SJCRH30 (cell line): ENCODE measurements at regions not wholly inside any gene's neighbourhood (a gene's known extent, or its start where the extent isn't known, plus 50 kb on each side); places are given as distances from the start of the nearest gene placed in this dataset.
"Not testable (repeated sequence)": the region's sequence is repeated elsewhere in the genome, so short reads cannot be mapped to it uniquely, and the experiment has no call there.

Experiments
- DNase-seq, 2 experiments: peaks; one replicate each; pipeline ENCODE4 v3.0.0-alpha.2; 2015 to 2020
- H3K27ac ChIP-seq: fragments of 250-450 bp; sonication (Bioruptor Pico); 2 replicates; pipeline ENCODE4 v1.5.1; 2020; ENCODE audit warnings: mild to moderate bottlenecking, moderate library complexity
- H3K27me3 ChIP-seq: fragments of 250-450 bp; sonication (Bioruptor Pico); 2 replicates; pipeline ENCODE4 v1.5.1; 2020; ENCODE audit warnings: mild to moderate bottlenecking, moderate library complexity
- H3K36me3 ChIP-seq: fragments of 250-450 bp; sonication (Bioruptor Pico); 2 replicates; pipeline ENCODE4 v1.5.1; 2020; ENCODE audit warnings: mild to moderate bottlenecking, moderate library complexity
- H3K4me1 ChIP-seq: fragments of 250-450 bp; sonication (Bioruptor Pico); 2 replicates; pipeline ENCODE4 v1.5.1; 2020; ENCODE audit warnings: mild to moderate bottlenecking, moderate library complexity
- H3K4me3 ChIP-seq: fragments of 250-450 bp; sonication (Bioruptor Pico); 2 replicates; pipeline ENCODE4 v1.5.1; 2020; ENCODE audit warnings: mild to moderate bottlenecking, moderate library complexity
- H3K9me3 ChIP-seq: fragments of 250-450 bp; sonication (Bioruptor Pico); replicated peaks from 2 replicates; pipeline ENCODE4 v1.5.1; 2020; ENCODE audit warnings: mild to moderate bottlenecking, moderate library complexity

DNA sequence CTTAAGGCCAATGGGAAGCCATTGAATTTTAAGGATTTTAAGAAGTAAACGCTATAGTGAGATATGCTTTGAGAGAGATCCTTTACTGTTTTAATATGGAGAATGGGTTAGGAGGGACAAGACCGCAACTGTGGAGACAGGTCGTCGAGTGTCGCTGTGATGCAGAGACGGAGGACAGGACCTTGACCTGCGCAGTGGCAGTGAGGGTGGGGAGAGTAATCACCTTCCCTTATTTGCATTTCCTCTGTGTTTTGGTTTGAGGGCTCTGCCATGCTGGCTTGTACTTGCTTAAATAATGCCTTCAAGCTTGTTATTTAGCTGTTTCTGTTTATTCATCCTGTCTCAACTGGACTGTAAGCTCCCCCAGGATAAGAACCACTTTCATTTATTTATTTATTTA lies 345.0 kb downstream of the FBXW7 start:
- Histone ChIP-seq H3K27ac (no peak overlapping the region), H3K36me3 (no peaks in the 10 kb centered on the region), H3K4me3 (no peak overlapping the region), H3K9me3 (no peaks in the 10 kb centered on the region), H3K27me3 (no peaks in the 10 kb centered on the region), H3K4me1 (no peaks in the 10 kb centered on the region)
- DNase-seq: no peak

DNA sequence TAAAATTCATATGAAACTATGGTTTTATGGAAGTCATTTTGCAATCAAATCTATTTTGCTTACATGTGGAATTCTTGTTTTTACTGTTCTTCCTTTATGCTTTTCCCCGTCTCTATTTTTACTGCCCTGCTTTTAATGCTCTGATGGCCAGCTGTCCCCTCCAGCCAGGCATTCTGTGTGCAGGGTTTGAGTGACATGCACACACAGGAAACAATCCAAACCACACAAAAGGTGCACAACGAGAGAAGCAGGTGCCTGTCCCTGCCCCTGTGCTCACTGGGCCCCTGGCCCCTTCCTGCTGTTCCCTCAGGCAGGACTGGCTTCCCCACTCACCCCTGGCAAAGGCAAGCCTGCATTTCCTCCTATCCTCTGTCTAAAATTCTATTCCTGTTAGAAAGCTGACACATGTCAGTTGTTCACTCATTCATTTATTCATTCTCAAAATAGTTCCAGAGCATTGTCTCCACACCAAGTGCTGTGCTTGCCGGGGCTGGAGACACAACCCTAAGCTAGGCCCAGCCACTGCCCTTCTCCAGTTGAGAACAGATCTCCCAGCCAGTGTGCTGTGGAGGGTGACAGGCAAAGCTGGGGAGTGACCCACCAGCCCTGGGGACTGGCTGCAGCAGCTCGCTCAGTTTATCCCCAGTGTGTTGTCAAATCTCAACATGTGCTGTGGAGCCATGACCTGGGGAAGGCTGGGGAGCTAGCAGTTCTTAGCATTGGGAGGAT lies 346.3 kb downstream of the FBXW7 start:
- H3K27ac ChIP-seq: no peak overlapping the region

GRCh38 chr4:152188801-152189200 lies 347.1 kb downstream of the FBXW7 start:
- no peaks in the 10 kb centered on the region for H3K36me3 ChIP-seq
- H3K4me3 ChIP-seq: no peak overlapping the region
- no peak for DNase-seq
- no peaks in the 10 kb centered on the region for H3K4me1 ChIP-seq
- H3K27ac ChIP-seq: no peak overlapping the region
- H3K27me3 ChIP-seq: no peaks in the 10 kb centered on the region
- H3K9me3 ChIP-seq: no peaks in the 10 kb centered on the region

More for the DNA sequence above, 346.3 kb downstream of the FBXW7 start:
- no peak overlapping the region for H3K4me3 ChIP-seq
- no peaks in the 10 kb centered on the region for H3K4me1 ChIP-seq
- no peaks in the 10 kb centered on the region for H3K36me3 ChIP-seq
- DNase-seq: peak in 1 of 2 experiments; percentile 10
- H3K27me3 ChIP-seq: no peaks in the 10 kb centered on the region
- no peaks in the 10 kb centered on the region for H3K9me3 ChIP-seq

DNA sequence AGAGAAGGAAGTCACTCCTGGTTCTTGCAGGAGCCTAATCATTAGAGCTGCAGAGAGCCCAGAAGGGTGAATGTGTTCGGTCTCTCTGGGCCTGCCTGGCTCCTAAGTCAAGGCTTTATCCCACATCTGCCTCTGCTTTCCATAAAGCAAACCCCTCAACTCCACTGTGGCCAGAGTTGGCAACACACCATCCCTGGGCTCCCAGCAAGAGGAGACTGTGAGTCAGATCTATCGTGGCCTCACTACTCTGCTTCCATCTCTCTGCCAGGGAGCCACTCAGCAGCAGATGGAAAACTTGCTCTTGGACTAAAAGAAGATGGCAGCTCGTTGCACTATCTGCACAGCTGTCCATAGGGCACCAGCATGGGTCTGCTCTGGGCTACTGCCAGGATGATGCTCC lies 348.2 kb downstream of the FBXW7 start:
- H3K27me3 ChIP-seq: no peaks in the 10 kb centered on the region
- no peaks in the 10 kb centered on the region for H3K36me3 ChIP-seq
- H3K4me1 ChIP-seq: no peaks in the 10 kb centered on the region
- H3K9me3 ChIP-seq: no peaks in the 10 kb centered on the region
- H3K4me3 ChIP-seq: no peak overlapping the region
- no peak overlapping the region for H3K27ac ChIP-seq
- no peak for DNase-seq

- no peaks in the 10 kb centered on the region for H3K36me3 ChIP-seq
- peak; percentile 4 to 27 for DNase-seq
- H3K4me3 ChIP-seq: no peak overlapping the region
- H3K4me1 ChIP-seq: no peaks in the 10 kb centered on the region
- H3K9me3 ChIP-seq: no peaks in the 10 kb centered on the region
- H3K27me3 ChIP-seq: no peaks in the 10 kb centered on the region
- H3K27ac ChIP-seq: no peak overlapping the region
Measured at GRCh38 chr4:152185786-152186550, 349.9 kb downstream of the FBXW7 start.

DNA sequence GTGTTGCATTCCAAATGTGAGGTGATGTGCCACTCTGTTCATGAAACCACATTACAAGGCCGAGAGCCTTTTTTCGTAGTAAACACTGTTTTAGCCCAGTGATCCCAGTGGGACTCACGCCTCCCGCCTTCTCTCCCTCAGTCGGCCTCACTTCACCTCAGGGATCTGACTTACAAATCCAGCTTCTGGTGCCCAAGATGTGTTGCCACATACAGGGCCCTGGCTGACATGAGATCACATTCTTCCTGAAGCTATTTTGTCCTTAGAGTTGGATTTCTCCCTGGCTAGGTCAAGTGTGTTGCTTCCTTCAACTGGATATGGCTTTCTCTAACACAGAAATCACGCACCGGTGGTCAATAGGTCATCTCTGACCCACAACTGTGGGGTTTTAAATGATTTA lies 354.7 kb downstream of the FBXW7 start:
- no peaks in the 10 kb centered on the region for H3K4me1 ChIP-seq
- H3K36me3 ChIP-seq: no peaks in the 10 kb centered on the region

DNA sequence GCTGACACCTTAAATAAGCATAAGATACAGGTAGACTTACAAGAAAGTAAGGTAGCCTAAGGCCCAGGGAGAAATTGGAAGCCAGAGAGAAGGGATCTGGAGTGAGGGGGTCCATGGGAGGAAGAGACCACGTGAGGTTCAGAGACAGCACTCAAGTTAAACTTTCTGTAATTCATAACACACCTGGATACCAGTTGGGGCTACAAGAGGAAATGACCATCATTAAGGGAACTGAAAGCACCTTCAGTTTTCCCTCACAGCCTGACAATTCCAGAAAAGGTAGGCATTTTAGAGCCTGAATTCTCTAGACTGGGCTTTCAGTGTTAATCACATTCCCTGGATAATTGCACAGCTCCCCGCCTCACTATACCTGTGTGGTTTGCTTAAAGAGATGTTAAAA lies 355.5 kb downstream of the FBXW7 start:
- no peak overlapping the region for H3K27ac ChIP-seq
- H3K4me1 ChIP-seq: no peaks in the 10 kb centered on the region
- H3K27me3 ChIP-seq: no peaks in the 10 kb centered on the region
- no peak for DNase-seq
- H3K36me3 ChIP-seq: no peaks in the 10 kb centered on the region
- H3K9me3 ChIP-seq: no peaks in the 10 kb centered on the region
- no peak overlapping the region for H3K4me3 ChIP-seq

More for the DNA sequence above, 354.7 kb downstream of the FBXW7 start:
- no peaks in the 10 kb centered on the region for H3K27me3 ChIP-seq
- H3K4me3 ChIP-seq: no peak overlapping the region
- DNase-seq: no peak
- H3K27ac ChIP-seq: no peak overlapping the region
- H3K9me3 ChIP-seq: no peaks in the 10 kb centered on the region

DNA sequence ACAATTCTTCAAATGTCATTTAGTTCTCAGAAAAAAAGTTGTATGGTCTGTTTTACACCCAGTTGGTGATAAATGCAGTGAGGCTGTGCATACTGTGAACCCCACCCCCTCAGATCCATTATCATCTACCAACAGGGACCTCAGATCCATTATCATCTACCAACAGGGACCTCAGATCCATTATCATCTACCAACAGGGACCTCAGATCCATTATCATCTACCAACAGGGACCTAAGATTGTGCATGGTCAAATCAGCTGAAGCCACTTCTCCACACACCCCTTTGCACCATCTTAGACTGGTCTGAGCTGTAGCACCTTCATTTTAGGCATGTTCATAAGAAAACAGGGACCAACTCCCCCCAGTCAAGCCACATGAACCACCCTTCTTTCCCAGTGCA lies 358.4 kb downstream of the FBXW7 start:
- H3K27me3 ChIP-seq, DNase-seq, H3K4me1 ChIP-seq, H3K4me3 ChIP-seq, H3K9me3 ChIP-seq, H3K36me3 ChIP-seq, H3K27ac ChIP-seq: not testable (repeated sequence)

DNA sequence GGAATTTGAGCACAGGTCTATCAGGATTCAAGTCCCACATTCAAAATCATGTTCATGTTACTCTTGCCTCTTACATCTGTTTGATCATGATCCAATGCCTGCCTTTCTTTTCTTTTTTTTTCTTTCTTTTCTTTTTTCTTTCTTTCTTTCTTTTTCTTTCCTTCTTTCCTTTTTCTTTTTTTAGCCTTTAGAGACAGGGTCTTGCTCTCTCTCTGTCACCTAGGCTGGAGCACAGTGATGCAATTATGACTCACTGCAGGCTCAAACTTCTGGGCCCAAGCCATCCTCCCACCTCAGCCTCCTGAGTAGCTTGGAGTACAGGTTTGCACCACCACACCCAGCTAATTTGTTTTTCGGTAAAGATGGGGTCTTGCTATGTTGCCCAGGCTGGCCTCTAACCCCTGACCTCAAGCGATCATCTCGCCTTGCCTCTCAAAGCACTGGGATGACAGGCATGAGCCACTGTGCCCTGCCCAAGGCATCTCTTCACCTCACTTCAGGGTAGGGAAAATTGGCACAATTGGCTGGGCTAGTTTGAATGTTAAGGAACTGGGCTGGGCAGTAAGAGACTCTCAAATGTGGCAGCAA lies 359.2 kb downstream of the FBXW7 start:
- no peak overlapping the region for H3K4me3 ChIP-seq
- H3K4me1 ChIP-seq: peaks cover 3% of the 10 kb centered on the region; the same call in 1 of the 2 replicates
- H3K27me3 ChIP-seq: no peaks in the 10 kb centered on the region
- H3K9me3 ChIP-seq: no peaks in the 10 kb centered on the region
- DNase-seq: no peak
- no peak overlapping the region for H3K27ac ChIP-seq
- no peaks in the 10 kb centered on the region for H3K36me3 ChIP-seq

GRCh38 chr4:152175586-152175985 lies 360.3 kb downstream of the FBXW7 start:
- Histone ChIP-seq H3K4me1 (peaks cover 3% of the 10 kb centered on the region; the same call in 1 of the 2 replicates), H3K9me3 (no peaks in the 10 kb centered on the region), H3K36me3 (no peaks in the 10 kb centered on the region), H3K27me3 (no peaks in the 10 kb centered on the region), H3K27ac (no peak overlapping the region), H3K4me3 (no peak overlapping the region)
- DNase-seq: no peak

- H3K36me3 ChIP-seq: no peaks in the 10 kb centered on the region
- DNase-seq: peak; percentile 12 to 59
- no peak overlapping the region for H3K27ac ChIP-seq
- no peaks in the 10 kb centered on the region for H3K9me3 ChIP-seq
- no peaks in the 10 kb centered on the region for H3K27me3 ChIP-seq
- peaks cover 3% of the 10 kb centered on the region; the same call in 1 of the 2 replicates for H3K4me1 ChIP-seq
- no peak overlapping the region for H3K4me3 ChIP-seq
Measured at GRCh38 chr4:152172146-152172545, 363.7 kb downstream of the FBXW7 start.

DNA sequence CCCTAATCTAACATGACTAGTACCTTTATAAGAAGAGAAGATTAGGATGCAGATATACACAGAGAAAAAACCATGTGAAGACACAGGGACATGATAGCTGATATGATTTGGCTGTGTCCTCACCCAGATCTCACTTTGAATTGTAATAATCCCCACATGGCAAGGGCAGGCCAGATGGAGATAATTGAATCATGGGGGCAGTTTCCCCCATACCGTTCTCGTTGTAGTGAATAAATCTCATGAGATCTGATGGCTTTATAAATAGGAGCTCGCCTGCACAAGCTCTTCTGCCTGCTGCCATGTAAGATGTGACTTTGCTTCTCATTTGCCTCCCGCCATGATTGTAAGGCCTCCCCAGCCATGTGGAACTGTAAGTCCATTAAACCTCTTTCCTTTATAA lies 364.3 kb downstream of the FBXW7 start:
- no peak overlapping the region for H3K4me3 ChIP-seq
- peaks cover 3% of the 10 kb centered on the region; the same call in 1 of the 2 replicates for H3K4me1 ChIP-seq
- H3K36me3 ChIP-seq: no peaks in the 10 kb centered on the region
- no peaks in the 10 kb centered on the region for H3K27me3 ChIP-seq
- no peak overlapping the region for H3K27ac ChIP-seq
- no peaks in the 10 kb centered on the region for H3K9me3 ChIP-seq
- DNase-seq: no peak

DNA sequence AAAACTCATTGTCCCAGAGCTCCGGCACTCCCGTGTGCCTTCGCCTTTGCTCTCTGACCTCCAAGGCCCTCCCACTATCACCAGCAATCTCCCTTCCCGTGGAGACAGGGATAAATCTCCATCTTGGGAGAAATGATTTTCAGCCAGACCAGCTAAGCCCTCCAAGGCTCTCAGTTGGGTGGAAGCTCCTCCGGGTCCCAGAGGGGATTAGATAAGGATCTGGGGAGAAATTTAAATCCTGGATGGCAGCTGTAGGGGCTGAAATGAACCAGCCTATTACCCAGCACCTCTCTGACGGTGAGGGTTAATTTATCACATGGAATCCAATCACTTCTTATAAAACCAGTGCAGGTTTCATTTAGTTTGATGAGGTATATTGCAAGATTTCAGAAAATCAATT lies 366.2 kb downstream of the FBXW7 start:
- Histone ChIP-seq H3K4me1 (peaks cover 3% of the 10 kb centered on the region; the same call in 1 of the 2 replicates), H3K4me3 (no peak overlapping the region), H3K9me3 (no peaks in the 10 kb centered on the region), H3K27me3 (no peaks in the 10 kb centered on the region), H3K27ac (no peak overlapping the region), H3K36me3 (no peaks in the 10 kb centered on the region)
- peak in 1 of 2 experiments; percentile 30 for DNase-seq

GRCh38 chr4:152168987-152169616 lies 366.8 kb downstream of the FBXW7 start:
- Histone ChIP-seq H3K36me3 (no peaks in the 10 kb centered on the region), H3K27ac (no peak overlapping the region), H3K9me3 (no peaks in the 10 kb centered on the region), H3K27me3 (no peaks in the 10 kb centered on the region), H3K4me1 (peaks cover 3% of the 10 kb centered on the region; the same call in 1 of the 2 replicates), H3K4me3 (no peak overlapping the region)
- DNase-seq: no peak

GRCh38 chr4:152166567-152166966 lies 369.3 kb downstream of the FBXW7 start:
- Histone ChIP-seq H3K4me3 (no peak overlapping the region), H3K4me1 (no peaks in the 10 kb centered on the region), H3K27me3 (no peaks in the 10 kb centered on the region), H3K9me3 (no peaks in the 10 kb centered on the region), H3K27ac (no peak overlapping the region), H3K36me3 (no peaks in the 10 kb centered on the region)
- peak in 1 of 2 experiments; percentile 32 for DNase-seq
